ENCODE measurements at regions not wholly inside any gene's neighbourhood (a gene's known extent, or its start where the extent isn't known, plus 50 kb on each side); places are given as distances from the start of the nearest gene placed in this dataset.

- no peak overlapping the region for H3K4me2 ChIP-seq (ENCODE audit: insufficient read depth in 1 of 2, low read depth in 2 of 2, low read length in 2 of 2)
- H3K18ac ChIP-seq (ENCODE audit: extremely low read depth, low read length), result no peak overlapping the region
- H3K79me2 ChIP-seq (ENCODE audit: control insufficient read depth in 1 of 2, insufficient read depth in 2 of 2, low read length in 2 of 2), result no peaks in the 10 kb centered on the region
- H2BK5ac ChIP-seq (ENCODE audit: low read depth, low read length), result no peak overlapping the region
- H3K23ac ChIP-seq (ENCODE audit: insufficient read length), result no peak overlapping the region
- no peaks in the 10 kb centered on the region for H4K20me1 ChIP-seq (replicated peaks in 1 of 2; ENCODE audit: control insufficient read depth in 1 of 2, insufficient read depth in 2 of 2, low read length in 2 of 2)
- H3K27me3 ChIP-seq (replicated peaks in 1 of 4; ENCODE audit: control insufficient read depth in 3 of 4, extremely low read depth in 1 of 4, insufficient read depth in 3 of 4, low read length in 3 of 4), result no peaks in the 10 kb centered on the region
- DNase-seq (ENCODE audit: low read depth in 1 of 2, low spot score in 2 of 2) (no peak), FAIRE-seq (no peak)
- no peak overlapping the region for H4K5ac ChIP-seq (ENCODE audit: insufficient read length, low read depth, low read length)
- H3K14ac ChIP-seq (ENCODE audit: insufficient read length), result no peak overlapping the region
- no peaks in the 10 kb centered on the region for H3K23me2 ChIP-seq (ENCODE audit: low read depth, low read length)
- H3K4ac ChIP-seq (replicated peaks; ENCODE audit: insufficient read length, low read depth, low read length), result no peak overlapping the region
- WGBS, 2 experiments (ENCODE audit: extremely low coverage in 1 of 2, insufficient coverage in 1 of 2, insufficient read length in 1 of 2, insufficient replicate concordance in 2 of 2, low coverage in 1 of 2, low lambda C conversion rate in 2 of 2, missing lambda C conversion rate in 1 of 2), result 93% methylated on average over 3 of the region's 3 CpGs; no CpG with 5 or more reads in 1 of the 2 experiments
- no peak overlapping the region for H2AK5ac ChIP-seq (ENCODE audit: low read depth, low read length)
- no peak overlapping the region for H3K27ac ChIP-seq (ENCODE audit: low read depth, low read length)
- no peak overlapping the region for H2BK20ac ChIP-seq (ENCODE audit: low read length)
- no peak overlapping the region for H3K56ac ChIP-seq (replicated peaks; ENCODE audit: insufficient read length, low read depth, low read length)
- H3K4me1 ChIP-seq (replicated peaks in 1 of 4; ENCODE audit: control insufficient read depth in 3 of 4, insufficient read depth in 4 of 4, low read length in 3 of 4), result no peaks in the 10 kb centered on the region; a peak in 1 of 7 replicates
- no peak overlapping the region for H2BK12ac ChIP-seq (ENCODE audit: low read depth, low read length)
- H3K9me3 ChIP-seq (ENCODE audit: insufficient read depth in 2 of 2, low read depth in 1 of 2, low read length in 1 of 2), result peaks cover 0 to 5% of the 10 kb centered on the region in 2 experiments; a peak in 1 of 4 replicates
- no peak overlapping the region for H2BK120ac ChIP-seq (replicated peaks; ENCODE audit: low read depth, low read length)
- POLR2A ChIA-PET (ENCODE audit: partially characterized antibody), result no interaction called here
- no peak overlapping the region for H2AFZ ChIP-seq (ENCODE audit: low read length)
- no peaks in the 10 kb centered on the region for H3K79me1 ChIP-seq (ENCODE audit: low read depth, low read length)
- no peak overlapping the region for H3K9ac ChIP-seq (replicated peaks in 1 of 4; ENCODE audit: extremely low read depth in 1 of 4, low read depth in 3 of 4, low read length in 3 of 4)
- H3K4me3 ChIP-seq (ENCODE audit: extremely low read depth in 1 of 4, insufficient read depth in 2 of 4, low read depth in 3 of 4, low read length in 4 of 4), result no peak overlapping the region
- CTCF ChIA-PET (ENCODE audit: partially characterized antibody), result no interaction called here
- no peak overlapping the region for H2BK15ac ChIP-seq (ENCODE audit: low read length)
- no peaks in the 10 kb centered on the region; a peak in 1 of 8 replicates for H3K36me3 ChIP-seq (ENCODE audit: control insufficient read depth in 2 of 4, insufficient read depth in 4 of 4, low read length in 3 of 4)
- H4K8ac ChIP-seq (ENCODE audit: extremely low read depth, insufficient read depth, low read length), result no peak overlapping the region
- H4K91ac ChIP-seq (replicated peaks; ENCODE audit: insufficient read length, low read length), result no peak overlapping the region
- TF ChIP-seq BACH1 (IDR thresholded peaks at IDR 0.05; ENCODE audit: low read length), result no peak
- no peak for TF ChIP-seq KDM5A (IDR thresholded peaks at IDR 0.05; ENCODE audit: low read length)
- TF ChIP-seq HDAC2 (IDR thresholded peaks at IDR 0.05; ENCODE audit: borderline replicate concordance in 1 of 2, low read depth in 2 of 2, low read length in 2 of 2), result no peak
- no peak for TF ChIP-seq TEAD4 (IDR thresholded peaks at IDR 0.05; ENCODE audit: low read depth, low read length)
- no peak for TF ChIP-seq KDM1A (IDR thresholded peaks at IDR 0.05; ENCODE audit: borderline replicate concordance, low read length)
- no peak for TF ChIP-seq HDAC6 (IDR thresholded peaks at IDR 0.05; ENCODE audit: low read depth, low read length)
- TF ChIP-seq CBX5 (IDR thresholded peaks at IDR 0.05; ENCODE audit: low read depth, low read length), result no peak
- TF ChIP-seq SIN3A (conservative IDR thresholded peaks at IDR 0.05 in 1 of 2, IDR thresholded peaks at IDR 0.05 in 1 of 2; ENCODE audit: low read depth in 1 of 2, low read length in 2 of 2), result no peak
- no peak for TF ChIP-seq SP1 (IDR thresholded peaks at IDR 0.05; ENCODE audit: low read depth, low read length)
- no peak for TF ChIP-seq SP4 (IDR thresholded peaks at IDR 0.05; ENCODE audit: low read length)
- no peak for TF ChIP-seq FOSL1 (IDR thresholded peaks at IDR 0.05; ENCODE audit: insufficient read depth, low read depth, low read length)
- no peak for TF ChIP-seq PHF8 (conservative IDR thresholded peaks at IDR 0.05; ENCODE audit: low read depth, low read length)
These were observed 188.9 kb downstream of the ZIC5 start for GRCh38 chr13:99782669-99783068.

All from H1 (cell line).